ENCODE measurements at regions not wholly inside any gene's neighbourhood (a gene's known extent, or its start where the extent isn't known, plus 50 kb on each side); places are given as distances from the start of the nearest gene placed in this dataset.

DNA sequence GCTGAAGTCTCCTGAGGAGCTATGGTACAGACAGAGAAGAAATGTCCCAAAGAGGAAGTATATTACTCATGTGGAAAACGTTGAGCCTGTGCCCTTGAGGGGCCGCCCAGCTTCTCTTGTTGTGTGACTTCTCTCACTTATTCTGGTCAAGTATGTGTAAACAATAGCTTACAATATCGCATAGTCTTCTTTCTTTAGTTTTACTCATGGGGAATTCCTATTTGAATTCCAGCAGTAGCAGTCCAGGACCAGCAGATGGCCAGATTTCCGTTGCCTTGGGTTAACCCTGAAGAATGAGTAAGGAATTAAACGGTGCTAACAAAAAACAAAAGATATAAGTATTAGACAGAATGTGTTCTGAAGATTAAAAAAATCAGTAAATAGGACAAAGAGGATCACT, 522.0 kb upstream of the GJE1 start:
- TF ChIP-seq, protein P1, sequence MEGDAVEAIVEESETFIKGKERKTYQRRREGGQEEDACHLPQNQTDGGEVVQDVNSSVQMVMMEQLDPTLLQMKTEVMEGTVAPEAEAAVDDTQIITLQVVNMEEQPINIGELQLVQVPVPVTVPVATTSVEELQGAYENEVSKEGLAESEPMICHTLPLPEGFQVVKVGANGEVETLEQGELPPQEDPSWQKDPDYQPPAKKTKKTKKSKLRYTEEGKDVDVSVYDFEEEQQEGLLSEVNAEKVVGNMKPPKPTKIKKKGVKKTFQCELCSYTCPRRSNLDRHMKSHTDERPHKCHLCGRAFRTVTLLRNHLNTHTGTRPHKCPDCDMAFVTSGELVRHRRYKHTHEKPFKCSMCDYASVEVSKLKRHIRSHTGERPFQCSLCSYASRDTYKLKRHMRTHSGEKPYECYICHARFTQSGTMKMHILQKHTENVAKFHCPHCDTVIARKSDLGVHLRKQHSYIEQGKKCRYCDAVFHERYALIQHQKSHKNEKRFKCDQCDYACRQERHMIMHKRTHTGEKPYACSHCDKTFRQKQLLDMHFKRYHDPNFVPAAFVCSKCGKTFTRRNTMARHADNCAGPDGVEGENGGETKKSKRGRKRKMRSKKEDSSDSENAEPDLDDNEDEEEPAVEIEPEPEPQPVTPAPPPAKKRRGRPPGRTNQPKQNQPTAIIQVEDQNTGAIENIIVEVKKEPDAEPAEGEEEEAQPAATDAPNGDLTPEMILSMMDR (IDR thresholded peaks at IDR 0.05): no peak
- no peak for TF ChIP-seq POLR2A (IDR thresholded peaks at IDR 0.05)
